ENCODE measurements at regions not wholly inside any gene's neighbourhood (a gene's known extent, or its start where the extent isn't known, plus 50 kb on each side); places are given as distances from the start of the nearest gene placed in this dataset.
"Not testable (repeated sequence)": the region's sequence is repeated elsewhere in the genome, so short reads cannot be mapped to it uniquely, and the experiment has no call there.

DNA sequence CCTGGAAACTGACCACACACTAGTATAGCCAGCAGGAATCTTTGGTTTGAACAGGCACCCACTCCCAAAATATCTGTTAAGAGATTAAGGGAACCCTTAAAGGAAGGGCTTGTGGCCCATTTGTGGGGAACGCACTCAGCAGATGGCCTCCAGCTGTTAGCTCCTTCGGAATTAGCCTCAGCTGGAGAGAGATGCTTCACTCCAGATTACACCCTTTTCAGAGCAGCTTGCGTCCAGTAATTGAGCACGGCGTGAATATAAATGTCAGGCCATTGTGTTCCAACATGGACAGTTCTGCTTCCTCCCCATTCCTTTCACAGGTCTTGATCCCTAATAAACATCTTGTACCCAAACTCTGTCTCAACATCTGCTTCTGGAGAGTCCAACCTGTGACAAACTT, 397.8 kb downstream of the SEC23A start:
- no peak for DNase-seq (ENCODE audit: low read depth)

DNA sequence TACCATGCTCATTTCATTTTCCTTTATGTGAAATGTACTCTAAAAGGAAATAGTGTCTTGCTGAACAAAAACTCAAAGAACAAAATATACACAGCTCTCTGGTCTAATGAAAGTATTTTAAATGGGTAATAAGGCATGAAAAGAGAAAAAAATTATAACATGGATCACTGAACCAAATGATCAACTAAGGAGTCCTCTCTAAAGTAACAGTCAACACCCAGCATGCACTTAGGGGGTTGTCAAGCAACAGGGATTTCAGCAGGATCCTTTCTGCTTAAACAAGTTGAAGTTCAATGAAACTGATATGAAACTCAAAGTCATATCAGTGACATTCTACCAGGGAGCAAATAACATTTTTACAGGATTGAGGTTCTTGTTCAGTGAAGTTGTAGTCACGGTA, 398.8 kb downstream of the SEC23A start:
- no peak for DNase-seq (ENCODE audit: low read depth)

- no peak for DNase-seq (ENCODE audit: low read depth)
These were observed 406.1 kb downstream of the SEC23A start for GRCh38 chr14:38696925-38697324.

GRCh38 chr14:38693423-38693822, 409.6 kb downstream of the SEC23A start:
- no peak for DNase-seq (ENCODE audit: low read depth)

DNA sequence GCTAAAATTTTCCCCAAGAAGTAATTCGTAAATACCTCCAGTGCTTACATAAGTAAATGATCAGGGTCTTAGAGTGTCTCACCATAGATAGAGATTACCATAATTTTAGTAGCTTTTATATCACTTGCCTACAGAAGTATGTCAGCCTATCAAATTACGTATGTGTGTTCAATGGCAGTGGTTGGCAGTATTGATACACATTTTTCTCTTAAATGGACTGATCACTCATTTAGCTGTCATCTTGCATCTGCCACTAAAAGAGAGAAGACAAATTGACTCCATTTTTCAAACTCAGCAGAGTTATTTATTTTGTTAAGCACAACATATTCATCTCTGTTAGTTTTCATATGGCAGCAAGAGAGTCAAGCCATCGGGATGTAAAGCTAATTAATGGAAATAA, 413.1 kb upstream of the CLEC14A start:
- no peak for DNase-seq (ENCODE audit: low read depth)

GRCh38 chr14:38663382-38663781, 407.5 kb upstream of the CLEC14A start:
- DNase-seq (ENCODE audit: low read depth): no peak

DNA sequence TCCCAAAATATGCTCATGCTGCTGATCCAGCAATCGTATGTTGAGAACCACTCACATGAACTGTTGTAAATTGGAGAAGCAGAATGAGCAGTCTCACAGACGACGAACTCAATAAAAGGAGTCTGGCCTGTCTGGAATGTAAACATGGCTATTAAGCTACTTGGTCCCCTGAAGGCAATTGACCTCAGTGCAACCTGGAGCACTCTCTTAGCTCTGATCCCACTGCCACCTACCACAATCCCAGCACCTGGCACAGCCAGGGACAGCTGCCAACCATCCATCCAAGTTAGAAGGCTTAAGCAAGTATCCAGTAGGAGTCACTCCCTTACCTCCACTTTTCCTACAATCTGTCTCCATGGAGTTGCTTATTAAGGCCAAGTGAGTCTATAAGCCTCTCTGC, 406.9 kb upstream of the CLEC14A start:
- DNase-seq (ENCODE audit: low read depth): no peak

GRCh38 chr14:38646391-38646790, 390.5 kb upstream of the CLEC14A start:
- no peak for DNase-seq (ENCODE audit: low read depth)

DNA sequence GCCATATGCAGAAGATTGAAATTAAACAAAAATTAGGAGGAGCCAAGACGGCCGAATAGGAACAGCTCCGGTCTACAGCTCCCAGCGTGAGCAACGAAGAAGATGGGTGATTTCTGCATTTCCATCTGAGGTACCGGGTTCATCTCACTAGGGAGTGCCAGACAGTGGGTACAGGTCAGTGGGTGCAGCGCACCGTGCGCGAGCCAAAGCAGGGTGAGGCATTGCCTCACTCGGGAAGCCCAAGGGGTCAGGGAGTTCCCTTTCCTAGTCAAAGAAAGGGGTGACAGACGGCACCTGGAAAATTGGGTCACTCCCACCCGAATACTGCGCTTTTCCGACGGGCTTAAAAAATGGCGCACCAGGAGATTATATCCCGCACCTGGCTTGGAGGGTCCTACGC, 379.0 kb upstream of the CLEC14A start:
- DNase-seq (ENCODE audit: low read depth): not testable (repeated sequence)

DNA sequence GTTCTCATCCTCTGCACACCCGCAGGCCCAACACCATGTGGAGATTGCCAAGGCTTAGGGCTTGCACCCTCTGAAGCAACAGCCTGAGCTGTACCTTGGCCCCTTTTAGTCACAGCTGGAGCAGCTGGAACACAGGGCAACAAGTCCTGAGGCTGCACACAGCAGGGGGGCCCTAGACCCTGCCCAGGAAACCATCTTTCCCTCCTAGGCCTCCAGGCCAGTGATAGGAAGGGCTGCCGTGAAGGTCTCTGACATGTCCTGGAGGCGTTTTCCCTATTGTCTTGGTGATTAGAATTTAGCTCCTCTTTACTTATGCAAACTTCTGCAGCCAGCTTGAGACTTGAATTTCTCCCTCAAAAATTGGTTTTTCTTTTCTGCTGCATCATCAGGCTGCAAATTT, 373.5 kb upstream of the CLEC14A start:
- no peak for DNase-seq (ENCODE audit: low read depth)

GRCh38 chr14:38627163-38627562, 371.3 kb upstream of the CLEC14A start:
- DNase-seq (ENCODE audit: low read depth): no peak

GRCh38 chr14:38623661-38624060, 367.8 kb upstream of the CLEC14A start:
- no peak for DNase-seq (ENCODE audit: low read depth)

DNA sequence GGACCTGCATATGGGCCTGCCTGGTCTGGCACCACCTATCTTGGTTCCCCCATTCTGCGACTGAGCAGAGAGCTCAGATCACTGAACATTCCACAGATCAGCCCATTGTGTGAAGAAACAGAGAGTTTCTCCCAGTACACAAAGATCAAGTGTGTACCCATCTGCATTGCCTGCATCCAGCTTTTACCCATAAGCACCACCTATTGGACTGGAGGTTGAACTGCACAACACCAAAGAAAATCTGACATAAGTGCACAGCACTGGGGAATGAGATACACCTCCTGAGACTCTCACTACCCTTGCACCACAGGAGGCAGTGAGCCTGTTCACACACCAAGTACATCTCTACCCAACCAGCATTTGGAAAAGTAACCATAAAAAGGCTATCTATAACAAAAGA, 362.6 kb upstream of the CLEC14A start:
- no peak for DNase-seq (ENCODE audit: low read depth)

DNA sequence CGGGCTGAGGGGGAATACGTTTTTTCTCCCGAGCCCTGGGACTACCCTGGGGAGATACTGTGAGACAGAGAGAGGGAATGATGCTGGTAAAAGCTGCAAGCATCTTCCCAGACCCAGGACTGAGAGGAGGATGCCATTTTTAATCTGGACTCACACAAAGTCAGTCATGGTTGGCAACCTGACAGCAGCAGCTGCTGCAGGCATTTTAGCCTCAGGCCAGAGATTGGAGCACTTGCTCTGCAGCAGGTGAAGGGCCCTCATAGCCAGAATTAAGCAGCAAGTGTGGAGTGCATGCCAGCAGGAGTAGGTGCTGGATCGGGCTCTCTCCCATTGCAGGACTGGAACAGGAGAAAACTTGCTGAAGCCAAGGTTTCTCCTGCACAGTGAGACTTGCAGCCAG, 361.1 kb upstream of the CLEC14A start:
- DNase-seq (ENCODE audit: low read depth): no peak

- DNase-seq (ENCODE audit: low read depth): no peak
These were observed 356.0 kb upstream of the CLEC14A start for GRCh38 chr14:38611928-38612327.

DNA sequence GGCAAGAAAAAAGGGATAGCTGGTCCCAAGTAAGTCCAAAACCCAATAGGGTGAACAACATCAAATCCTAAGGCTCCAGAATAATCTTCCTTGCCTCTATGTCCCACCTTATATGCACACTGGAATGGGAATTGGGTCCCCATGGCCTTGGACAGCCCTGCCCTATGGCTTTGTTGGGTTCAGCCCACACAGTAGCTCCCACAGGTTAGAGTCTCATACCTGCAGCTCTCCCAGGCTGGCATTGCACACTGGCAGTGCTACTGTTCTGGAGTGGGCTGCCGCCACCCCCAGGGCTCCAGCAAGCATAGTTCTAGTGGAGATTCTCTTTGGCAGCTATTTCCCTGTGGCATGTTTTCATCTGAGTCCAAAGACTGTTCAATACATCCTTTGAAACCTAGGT, 352.4 kb upstream of the CLEC14A start:
- no peak for DNase-seq (ENCODE audit: low read depth)

- no peak for DNase-seq (ENCODE audit: low read depth)
These were observed 349.6 kb upstream of the CLEC14A start for GRCh38 chr14:38605193-38606114.

DNA sequence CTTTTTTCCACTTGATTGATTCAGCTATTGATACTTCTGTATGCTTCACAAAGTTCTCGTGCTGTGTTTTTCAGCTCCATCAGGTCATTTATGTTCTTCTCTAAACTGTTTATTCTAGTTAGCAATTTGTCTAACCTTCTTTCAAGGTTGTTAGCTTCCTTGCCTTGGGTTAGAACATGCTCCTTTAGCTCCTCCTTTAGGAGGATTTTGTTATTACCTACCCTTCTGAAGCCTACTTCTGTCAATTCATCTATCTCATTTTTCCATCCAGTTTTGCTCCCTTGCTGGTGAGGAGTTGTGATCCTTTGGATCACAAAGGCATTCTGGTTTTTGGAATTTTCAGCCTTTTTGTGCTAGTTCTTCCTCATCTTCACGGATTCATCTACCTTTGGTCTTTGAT, 344.7 kb upstream of the CLEC14A start:
- DNase-seq (ENCODE audit: low read depth): not testable (repeated sequence)

GRCh38 chr14:38593476-38593875, 337.6 kb upstream of the CLEC14A start:
- DNase-seq (ENCODE audit: low read depth): no peak

DNA sequence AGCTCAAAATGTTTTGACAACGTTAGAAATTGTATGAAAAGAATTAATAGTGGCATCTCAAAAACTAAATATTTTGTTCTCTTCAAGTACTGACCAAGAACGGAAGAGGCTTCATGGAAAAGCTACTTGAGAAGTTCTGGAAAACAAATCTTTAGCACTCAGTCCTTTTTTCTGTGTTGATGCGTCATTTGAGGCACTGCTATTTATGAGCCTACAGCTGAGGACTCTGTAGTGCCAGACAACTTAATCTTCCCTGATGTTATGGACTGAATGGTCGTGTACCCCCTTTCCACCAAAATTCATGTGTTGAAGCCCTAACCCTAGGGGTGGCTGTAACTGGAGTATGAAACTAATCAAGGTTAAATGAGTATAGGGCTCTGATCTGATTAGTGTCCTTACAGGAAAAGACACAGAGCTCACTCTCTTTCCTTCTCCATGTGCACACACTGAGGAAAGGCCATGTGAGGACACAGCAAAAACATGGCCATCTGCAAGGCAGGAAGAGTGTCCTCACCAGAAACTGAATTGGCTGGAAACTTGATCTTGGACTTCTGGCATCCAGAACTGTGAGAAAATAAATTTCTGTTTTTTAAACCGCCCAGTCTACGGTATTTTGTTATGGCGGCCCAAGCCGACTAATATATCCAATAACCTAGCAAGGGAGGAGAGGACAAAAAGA, 337.0 kb upstream of the CLEC14A start:
- no peak for DNase-seq (ENCODE audit: low read depth)

GRCh38 chr14:38589747-38590350, 334.0 kb upstream of the CLEC14A start:
- no peak for DNase-seq (ENCODE audit: low read depth)

DNA sequence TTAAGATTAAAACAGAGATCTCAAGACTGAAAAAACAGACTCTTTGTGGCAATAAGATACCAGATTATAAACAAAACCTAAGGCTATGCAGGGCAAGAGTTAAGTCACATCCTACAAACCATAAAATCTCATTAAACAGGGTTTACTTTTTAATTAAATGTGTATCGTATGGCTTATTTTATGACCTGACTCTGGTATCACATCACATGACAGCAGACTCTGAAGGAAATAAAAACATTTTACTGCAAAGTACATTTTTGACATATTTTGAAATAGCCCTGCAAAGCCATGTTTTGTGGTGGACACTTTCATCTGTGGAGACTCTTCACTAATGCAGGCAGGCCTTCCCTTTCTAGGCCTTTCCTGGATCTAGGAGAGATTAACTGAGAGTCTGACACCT, 327.6 kb upstream of the CLEC14A start:
- no peak for DNase-seq (ENCODE audit: low read depth)

DNA sequence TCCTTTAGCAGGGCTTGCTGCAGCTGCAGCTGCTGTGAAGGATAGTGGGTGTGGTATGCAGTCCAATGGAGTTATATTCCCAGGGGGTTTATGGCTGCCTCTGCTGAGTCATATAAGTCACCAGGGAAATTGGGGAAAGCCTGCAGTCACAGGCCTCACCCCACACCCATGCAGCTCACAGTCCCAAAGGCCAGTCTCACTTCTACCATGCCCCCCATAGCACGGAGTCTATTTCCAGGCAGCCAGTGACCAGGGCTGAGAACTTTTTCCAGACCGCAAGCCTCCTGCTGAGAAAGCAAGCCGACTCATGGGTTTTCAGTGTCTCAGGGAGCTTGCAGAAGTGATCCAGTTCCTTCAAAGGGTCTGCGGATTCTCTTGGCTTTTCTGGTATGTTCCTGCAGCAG, 322.4 kb upstream of the CLEC14A start:
- no peak for DNase-seq (ENCODE audit: low read depth)
